ENCODE measurements at regions not wholly inside any gene's neighbourhood (a gene's known extent, or its start where the extent isn't known, plus 50 kb on each side); places are given as distances from the start of the nearest gene placed in this dataset.
"Not testable (repeated sequence)": the region's sequence is repeated elsewhere in the genome, so short reads cannot be mapped to it uniquely, and the experiment has no call there.

GRCh38 chr1:173330952-173331548, 123.9 kb upstream of the TNFSF4 start (continued):
- TF ChIP-seq ZBTB40 (IDR thresholded peaks at IDR 0.05) (0 out of 2 replicates have a peak, but pooled peaks have one; percentile 4), GABPA (tag; conservative IDR thresholded peaks at IDR 0.05; ENCODE audit: low read depth) (0 out of 2 replicates have a peak, but pooled peaks have one; percentile 11), CC2D1A (IDR thresholded peaks at IDR 0.05) (peak; percentile 42; the same call in 1 of the 2 replicates), DMBX1 (CRISPR knock-in tag; IDR thresholded peaks at IDR 0.05; ENCODE audit: borderline replicate concordance) (peak; percentile 41; the same call in 1 of the 2 replicates), THRAP3 (IDR thresholded peaks at IDR 0.05; ENCODE audit: borderline replicate concordance) (0 out of 2 replicates have a peak, but pooled peaks have one; percentile 16), SPI1 (IDR thresholded peaks at IDR 0.05; ENCODE audit: borderline replicate concordance, low read depth, low read length) (peak; percentile 56; the same call in 1 of the 2 replicates), HINFP (tag; conservative IDR thresholded peaks at IDR 0.05; ENCODE audit: low read depth) (peak; percentile 1; the same call in 1 of the 2 replicates)
- TF ChIP-seq ZBTB40 (CRISPR knock-in tag; IDR thresholded peaks at IDR 0.05) = not testable (repeated sequence)
- TF ChIP-seq, protein P1, sequence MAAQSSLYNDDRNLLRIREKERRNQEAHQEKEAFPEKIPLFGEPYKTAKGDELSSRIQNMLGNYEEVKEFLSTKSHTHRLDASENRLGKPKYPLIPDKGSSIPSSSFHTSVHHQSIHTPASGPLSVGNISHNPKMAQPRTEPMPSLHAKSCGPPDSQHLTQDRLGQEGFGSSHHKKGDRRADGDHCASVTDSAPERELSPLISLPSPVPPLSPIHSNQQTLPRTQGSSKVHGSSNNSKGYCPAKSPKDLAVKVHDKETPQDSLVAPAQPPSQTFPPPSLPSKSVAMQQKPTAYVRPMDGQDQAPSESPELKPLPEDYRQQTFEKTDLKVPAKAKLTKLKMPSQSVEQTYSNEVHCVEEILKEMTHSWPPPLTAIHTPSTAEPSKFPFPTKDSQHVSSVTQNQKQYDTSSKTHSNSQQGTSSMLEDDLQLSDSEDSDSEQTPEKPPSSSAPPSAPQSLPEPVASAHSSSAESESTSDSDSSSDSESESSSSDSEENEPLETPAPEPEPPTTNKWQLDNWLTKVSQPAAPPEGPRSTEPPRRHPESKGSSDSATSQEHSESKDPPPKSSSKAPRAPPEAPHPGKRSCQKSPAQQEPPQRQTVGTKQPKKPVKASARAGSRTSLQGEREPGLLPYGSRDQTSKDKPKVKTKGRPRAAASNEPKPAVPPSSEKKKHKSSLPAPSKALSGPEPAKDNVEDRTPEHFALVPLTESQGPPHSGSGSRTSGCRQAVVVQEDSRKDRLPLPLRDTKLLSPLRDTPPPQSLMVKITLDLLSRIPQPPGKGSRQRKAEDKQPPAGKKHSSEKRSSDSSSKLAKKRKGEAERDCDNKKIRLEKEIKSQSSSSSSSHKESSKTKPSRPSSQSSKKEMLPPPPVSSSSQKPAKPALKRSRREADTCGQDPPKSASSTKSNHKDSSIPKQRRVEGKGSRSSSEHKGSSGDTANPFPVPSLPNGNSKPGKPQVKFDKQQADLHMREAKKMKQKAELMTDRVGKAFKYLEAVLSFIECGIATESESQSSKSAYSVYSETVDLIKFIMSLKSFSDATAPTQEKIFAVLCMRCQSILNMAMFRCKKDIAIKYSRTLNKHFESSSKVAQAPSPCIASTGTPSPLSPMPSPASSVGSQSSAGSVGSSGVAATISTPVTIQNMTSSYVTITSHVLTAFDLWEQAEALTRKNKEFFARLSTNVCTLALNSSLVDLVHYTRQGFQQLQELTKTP (IDR thresholded peaks at IDR 0.05; ENCODE audit: low read depth in 1 of 2, partially characterized antibody in 2 of 2) = peak; percentile 7 to 17
- TF ChIP-seq, protein P2, sequence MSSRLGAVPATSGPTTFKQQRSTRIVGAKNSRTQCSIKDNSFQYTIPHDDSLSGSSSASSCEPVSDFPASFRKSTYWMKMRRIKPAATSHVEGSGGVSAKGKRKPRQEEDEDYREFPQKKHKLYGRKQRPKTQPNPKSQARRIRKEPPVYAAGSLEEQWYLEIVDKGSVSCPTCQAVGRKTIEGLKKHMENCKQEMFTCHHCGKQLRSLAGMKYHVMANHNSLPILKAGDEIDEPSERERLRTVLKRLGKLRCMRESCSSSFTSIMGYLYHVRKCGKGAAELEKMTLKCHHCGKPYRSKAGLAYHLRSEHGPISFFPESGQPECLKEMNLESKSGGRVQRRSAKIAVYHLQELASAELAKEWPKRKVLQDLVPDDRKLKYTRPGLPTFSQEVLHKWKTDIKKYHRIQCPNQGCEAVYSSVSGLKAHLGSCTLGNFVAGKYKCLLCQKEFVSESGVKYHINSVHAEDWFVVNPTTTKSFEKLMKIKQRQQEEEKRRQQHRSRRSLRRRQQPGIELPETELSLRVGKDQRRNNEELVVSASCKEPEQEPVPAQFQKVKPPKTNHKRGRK (tag; IDR thresholded peaks at IDR 0.05) = peak; percentile 38; the same call in 1 of the 2 replicates
